Caco-2 (cell line): ENCODE measurements at regions not wholly inside any gene's neighbourhood (a gene's known extent, or its start where the extent isn't known, plus 50 kb on each side); places are given as distances from the start of the nearest gene placed in this dataset.

Experiments used
- BruUV-seq: library from RNA; stranded (reverse); fragments of 400-500 nt; replicated peaks from 2 replicates; lab custom pipeline; 2021; lab: Mats Ljungman, UMichigan
- CTCF ChIA-PET: fragments of 300-600 bp; sonication (Branson Sonifier 250); formaldehyde crosslinking; loops from one replicate; lab custom pipeline; 2022; ENCODE audit warnings: antibody characterized with exemption; lab: Charles Lee
- POLR2A ChIA-PET: fragments of 300-600 bp; sonication (Branson Sonifier 250); formaldehyde crosslinking; loops from one replicate; lab custom pipeline; 2022; ENCODE audit warnings: antibody characterized with exemption; lab: Charles Lee
- DNase-seq, 2 experiments: peaks; one replicate each; pipeline versions ENCODE4 v3.0.0 to v3.0.0-alpha.2; 2020 to 2022
- H3K27me3 ChIP-seq: replicated peaks from 2 replicates; pipeline ENCODE4 v1.6.0; 2011; ENCODE audit warnings: low read length; ENCODE audit not compliant: control insufficient read depth, insufficient read depth
- H3K36me3 ChIP-seq: 2 replicates; pipeline ENCODE4 v1.5.1; 2011; ENCODE audit warnings: low read length; ENCODE audit not compliant: control insufficient read depth, insufficient read depth
- H3K4me1 ChIP-seq: fragments of 250-450 bp; sonication (Bioruptor Pico); 2 replicates; pipeline ENCODE4 v1.5.1; 2020; ENCODE audit warnings: mild to moderate bottlenecking
- H3K4me3 ChIP-seq: 2 replicates; pipeline ENCODE4 v1.5.1; 2011; ENCODE audit warnings: low read depth, mild to moderate bottlenecking, control low read depth, low read length
- H3K9me3 ChIP-seq: fragments of 250-450 bp; sonication (Bioruptor Pico); 2 replicates; pipeline ENCODE4 v1.5.1; 2020; ENCODE audit warnings: mild to moderate bottlenecking, moderate library complexity
- H3K27ac Mint-ChIP-seq: one replicate; pipeline ENCODE4 v1.8.0; 2022; ENCODE audit warnings: mixed read lengths; ENCODE audit not compliant: unreplicated experiment
- H3K27me3 Mint-ChIP-seq: one replicate; pipeline ENCODE4 v1.8.0; 2022; ENCODE audit warnings: mixed read lengths; ENCODE audit not compliant: insufficient read depth, unreplicated experiment
- H3K36me3 Mint-ChIP-seq: one replicate; pipeline ENCODE4 v1.8.0; 2022; ENCODE audit warnings: mild to moderate bottlenecking, mixed read lengths; ENCODE audit not compliant: insufficient read depth, unreplicated experiment
- H3K4me1 Mint-ChIP-seq: one replicate; pipeline ENCODE4 v1.8.0; 2022; ENCODE audit warnings: low read depth, mixed read lengths; ENCODE audit not compliant: unreplicated experiment
- H3K4me3 Mint-ChIP-seq: one replicate; pipeline ENCODE4 v1.8.0; 2022; ENCODE audit warnings: mild to moderate bottlenecking, moderate library complexity, mixed read lengths; ENCODE audit not compliant: unreplicated experiment
- H3K9me3 Mint-ChIP-seq: one replicate; pipeline ENCODE4 v1.8.0; 2022; ENCODE audit warnings: mixed read lengths; ENCODE audit not compliant: unreplicated experiment
- CTCF ChIP-seq, 2 experiments: fragments of 200-600 bp in 1 of 2; IDR thresholded peaks; 1 replicate in 1 of 2; 2 replicates in 1 of 2; pipeline versions ENCODE4 v1.5.1 to v1.8.0; 2011 to 2022; ENCODE audit warnings: antibody characterized with exemption in 1 of 2, control low read depth in 1 of 2, inconsistent platforms in 1 of 2, low read depth in 1 of 2, low read length in 1 of 2, mild to moderate bottlenecking in 1 of 2, moderate library complexity in 1 of 2; ENCODE audit not compliant: insufficient read depth in 1 of 2, severe bottlenecking in 1 of 2, unreplicated experiment in 1 of 2
- intact Hi-C: fragments of 100-400 bp; cut with micrococcal nuclease; formaldehyde crosslinking; loops from one replicate; pipeline ENCODE4 v1.10.0; 2022; ENCODE audit not compliant: unreplicated experiment

- Mint-ChIP-seq H3K9me3 (no peaks in the 10 kb centered on the region), H3K27ac (no peak overlapping the region), H3K4me3 (no peak overlapping the region), H3K4me1 (peaks cover 15% of the 10 kb centered on the region), H3K27me3 (no peaks in the 10 kb centered on the region), H3K36me3 (no peaks in the 10 kb centered on the region)
- Histone ChIP-seq H3K9me3 (no peaks in the 10 kb centered on the region), H3K4me3 (no peak overlapping the region), H3K4me1 (peaks cover 21% of the 10 kb centered on the region; the same call in 1 of the 2 replicates), H3K27me3 (no peaks in the 10 kb centered on the region), H3K36me3 (no peaks in the 10 kb centered on the region)
- ChIA-PET POLR2A (no interaction called here), CTCF (no interaction called here)
- no TSS peak for BruUV-seq
- DNase-seq, result no peak
- intact Hi-C loops, result no loop called here
- no peak for TF ChIP-seq CTCF (IDR thresholded peaks at IDR 0.05; ENCODE audit: insufficient read depth in 1 of 2, low read depth in 1 of 2, low read length in 1 of 2, severe bottlenecking in 1 of 2, unreplicated experiment in 1 of 2)
Measured at GRCh38 chr2:189391201-189391600, 50.1 kb upstream of the WDR75 start.
